WTC11 (cell line): ENCODE measurements at regions not wholly inside any gene's neighbourhood (a gene's known extent, or its start where the extent isn't known, plus 50 kb on each side); places are given as distances from the start of the nearest gene placed in this dataset.

ENCODE experiments used
- CTCF ChIP-seq: fragments of 200-600 bp; IDR thresholded peaks from 2 replicates; pipeline ENCODE4 v1.8.0; 2022; ENCODE audit warnings: antibody characterized with exemption
- ETV6 ChIP-seq: sonication (generic); formaldehyde crosslinking; IDR thresholded peaks from 2 replicates; pipeline ENCODE4 v1.8.1; 2022; ENCODE audit warnings: mild to moderate bottlenecking, missing genetic modification reagents
- TEAD4 ChIP-seq: sonication (generic); formaldehyde crosslinking; IDR thresholded peaks from 2 replicates; pipeline ENCODE4 v1.8.0; 2022; ENCODE audit warnings: mild to moderate bottlenecking, missing genetic modification reagents

- no peak for TF ChIP-seq TEAD4 (CRISPR knock-in tag)
- TF ChIP-seq CTCF, result no peak
- no peak for TF ChIP-seq ETV6 (CRISPR knock-in tag)
Observed at GRCh38 chr11:79609511-79609910, 168.7 kb upstream of the TENM4 start.
